ENCODE measurements at regions not wholly inside any gene's neighbourhood (a gene's known extent, or its start where the extent isn't known, plus 50 kb on each side); places are given as distances from the start of the nearest gene placed in this dataset.

GRCh38 chr21:15457965-15458364 lies 271.8 kb upstream of the USP25 start:
- no peaks in the 10 kb centered on the region for H3K9me3 ChIP-seq (ENCODE audit: low read length)
- in situ Hi-C loops (cut with HindIII; ENCODE audit: extremely low pct_ligation_motif_present, low pct_unique_long_range_greater_than_20kb), result no loop called here
- H3K36me3 ChIP-seq (replicated peaks in 1 of 2; ENCODE audit: control insufficient read depth in 1 of 2, insufficient read depth in 2 of 2, low read length in 2 of 2), result no peaks in the 10 kb centered on the region
- no peaks in the 10 kb centered on the region for H3K27me3 ChIP-seq (ENCODE audit: control insufficient read depth in 1 of 2, insufficient read depth in 2 of 2, low read length in 2 of 2)
- ATAC-seq (no peak), FAIRE-seq (no peak), DNase-seq (ENCODE audit: low spot score) (no peak)
- no peak overlapping the region for H3K27ac ChIP-seq (ENCODE audit: extremely low read length, insufficient read depth, low read length)
- no peak overlapping the region for H3K4me3 ChIP-seq (replicated peaks in 1 of 3; ENCODE audit: insufficient read depth in 1 of 3, low read depth in 2 of 3, low read length in 3 of 3)
- no peaks in the 10 kb centered on the region for H3K79me2 ChIP-seq (ENCODE audit: insufficient read depth, low read length)
- CTCF ChIA-PET (ENCODE audit: low intra/inter-chr PET ratio, low total read pairs), result no interaction called here
- POLR2A ChIA-PET, result no interaction called here
- no TSS peak for BruUV-seq (replicated peaks)
- 94% methylated on average over 3 of the region's 3 CpGs for WGBS (ENCODE audit: low lambda C conversion rate)
- no peak overlapping the region for H3K4me2 ChIP-seq (ENCODE audit: low read depth, low read length)
- intact Hi-C loops (cut with micrococcal nuclease; ENCODE audit: unreplicated experiment), result no loop called here
- H3K9ac ChIP-seq (ENCODE audit: insufficient read depth, low read depth, low read length), result no peak overlapping the region
- H3K4me1 ChIP-seq (ENCODE audit: insufficient read depth, low read length), result peaks cover 56% of the 10 kb centered on the region
- H4K20me1 ChIP-seq (ENCODE audit: insufficient read depth, low read length), result no peaks in the 10 kb centered on the region
- TF ChIP-seq MED1 (CRISPR knock-in tag; IDR thresholded peaks at IDR 0.05) (no peak), AGO1 (IDR thresholded peaks at IDR 0.05; ENCODE audit: low read depth, low read length, poor library complexity, severe bottlenecking) (no peak), MAFF (IDR thresholded peaks at IDR 0.05; ENCODE audit: low read depth, low read length) (peak; percentile 99), HMG20A (CRISPR knock-in tag; IDR thresholded peaks at IDR 0.05; ENCODE audit: borderline replicate concordance) (no peak), TCF12 (IDR thresholded peaks at IDR 0.05) (no peak), TCF12 (CRISPR knock-in tag; IDR thresholded peaks at IDR 0.05) (no peak), RNF219 (CRISPR knock-in tag; IDR thresholded peaks at IDR 0.05) (no peak), MAFK (conservative IDR thresholded peaks at IDR 0.05 in 1 of 2, IDR thresholded peaks at IDR 0.05 in 1 of 2; ENCODE audit: low read length in 2 of 2) (peak; percentile 98 to 99)
- H2AFZ ChIP-seq (ENCODE audit: low read length), result no peak overlapping the region

GRCh38 chr21:15462092-15462491 lies 267.7 kb upstream of the USP25 start:
- Histone ChIP-seq H4K20me1 (ENCODE audit: insufficient read depth, low read length) (no peaks in the 10 kb centered on the region), H3K9ac (ENCODE audit: insufficient read depth, low read depth, low read length) (no peak overlapping the region), H3K27ac (ENCODE audit: extremely low read length, insufficient read depth, low read length) (no peak overlapping the region), H3K4me3 (replicated peaks in 1 of 3; ENCODE audit: insufficient read depth in 1 of 3, low read depth in 2 of 3, low read length in 3 of 3) (no peak overlapping the region), H3K27me3 (ENCODE audit: control insufficient read depth in 1 of 2, insufficient read depth in 2 of 2, low read length in 2 of 2) (no peaks in the 10 kb centered on the region), H3K4me1 (ENCODE audit: insufficient read depth, low read length) (peaks cover 22% of the 10 kb centered on the region), H3K79me2 (ENCODE audit: insufficient read depth, low read length) (no peaks in the 10 kb centered on the region), H3K9me3 (ENCODE audit: low read length) (no peaks in the 10 kb centered on the region), H3K4me2 (ENCODE audit: low read depth, low read length) (no peak overlapping the region), H3K36me3 (replicated peaks in 1 of 2; ENCODE audit: control insufficient read depth in 1 of 2, insufficient read depth in 2 of 2, low read length in 2 of 2) (no peaks in the 10 kb centered on the region), H2AFZ (ENCODE audit: low read length) (no peak overlapping the region)
- BruUV-seq (replicated peaks), result no TSS peak
- ChIA-PET CTCF (ENCODE audit: low intra/inter-chr PET ratio, low total read pairs) (no interaction called here), POLR2A (no interaction called here)
- FAIRE-seq (no peak), ATAC-seq (no peak), DNase-seq (ENCODE audit: low spot score) (no peak)
- 71% methylated on average over 1 of the region's 1 CpG for WGBS (ENCODE audit: low lambda C conversion rate)
- in situ Hi-C loops (cut with HindIII; ENCODE audit: extremely low pct_ligation_motif_present, low pct_unique_long_range_greater_than_20kb) (no loop called here), intact Hi-C loops (cut with micrococcal nuclease; ENCODE audit: unreplicated experiment) (no loop called here)
- TF ChIP-seq SOX13 (IDR thresholded peaks at IDR 0.05), result no peak
- peak in 1 of 2 experiments; percentile 44; a peak in 2 of 4 replicates for TF ChIP-seq SOX13 (CRISPR knock-in tag; conservative IDR thresholded peaks at IDR 0.05 in 1 of 2, IDR thresholded peaks at IDR 0.05 in 1 of 2)
- TF ChIP-seq ZNF414 (CRISPR knock-in tag; IDR thresholded peaks at IDR 0.05), result no peak
- peak; percentile 19; the same call in 1 of the 2 replicates for TF ChIP-seq SOX5 (CRISPR knock-in tag; IDR thresholded peaks at IDR 0.05; ENCODE audit: borderline replicate concordance)
- peak; percentile 39; the same call in 1 of the 2 replicates for TF ChIP-seq ARID5B (CRISPR knock-in tag; IDR thresholded peaks at IDR 0.05)
- 0 out of 2 replicates have a peak, but pooled peaks have one; percentile 29 for TF ChIP-seq NCOA2 (CRISPR knock-in tag; IDR thresholded peaks at IDR 0.05)
